H1 (cell line): ENCODE measurements at regions not wholly inside any gene's neighbourhood (a gene's known extent, or its start where the extent isn't known, plus 50 kb on each side); places are given as distances from the start of the nearest gene placed in this dataset.

ENCODE experiments used
- CTCF ChIA-PET: fragments of 300-600 bp; sonication (Branson Sonifier 250); formaldehyde crosslinking; loops from one replicate; lab custom pipeline; 2021; ENCODE audit not compliant: partially characterized antibody; lab: Charles Lee
- POLR2A ChIA-PET: fragments of 300-600 bp; sonication (Branson Sonifier 250); formaldehyde crosslinking; loops from one replicate; lab custom pipeline; 2021; ENCODE audit warnings: inconsistent platforms; ENCODE audit not compliant: partially characterized antibody; lab: Charles Lee
- DNase-seq, 2 experiments: peaks; one replicate each; pipeline versions ENCODE4 v3.0.0 to v3.0.0-alpha.2; 2010 to 2022; ENCODE audit warnings: low spot score in 2 of 2, low read depth in 1 of 2, mixed read lengths in 1 of 2
- FAIRE-seq: peaks from 2 replicates; lab custom pipeline; 2011; peaks lifted over from hg19 to GRCh38; lab: Jason Lieb, UNC
- H2AFZ ChIP-seq: 2 replicates; pipeline ENCODE4 v1.8.1; 2012; ENCODE audit warnings: low read length, inconsistent platforms
- H2AK5ac ChIP-seq: 2 replicates; pipeline ENCODE4 v1.6.1; 2013; ENCODE audit warnings: low read depth, low read length
- H2BK120ac ChIP-seq: replicated peaks from 2 replicates; pipeline ENCODE3; 2013; ENCODE audit warnings: low read depth, low read length, inconsistent platforms
- H2BK12ac ChIP-seq: 2 replicates; pipeline ENCODE4 v1.6.1; 2013; ENCODE audit warnings: low read depth, low read length
- H2BK15ac ChIP-seq: 2 replicates; pipeline ENCODE4 v1.6.1; 2013; ENCODE audit warnings: low read length
- H2BK20ac ChIP-seq: 2 replicates; pipeline ENCODE4 v1.6.1; 2013; ENCODE audit warnings: low read length
- H2BK5ac ChIP-seq: 2 replicates; pipeline ENCODE4 v1.6.1; 2013; ENCODE audit warnings: low read depth, low read length
- H3K14ac ChIP-seq: 2 replicates; pipeline ENCODE4 v1.6.1; 2013; ENCODE audit warnings: inconsistent platforms; ENCODE audit not compliant: insufficient read length
- H3K18ac ChIP-seq: 2 replicates; pipeline ENCODE4 v1.6.1; 2013; ENCODE audit warnings: low read length; ENCODE audit errors: extremely low read depth
- H3K23ac ChIP-seq: 2 replicates; pipeline ENCODE4 v1.6.1; 2013; ENCODE audit warnings: inconsistent platforms; ENCODE audit not compliant: insufficient read length
- H3K23me2 ChIP-seq: 2 replicates; pipeline ENCODE4 v1.6.1; 2013; ENCODE audit warnings: low read depth, low read length
- H3K27ac ChIP-seq: 2 replicates; pipeline ENCODE4 v1.6.1; 2011; ENCODE audit warnings: low read depth, low read length, inconsistent platforms
- H3K27me3 ChIP-seq, 4 experiments: replicated peaks in 1 of 4; 1 replicate in 1 of 4; 2 replicates in 3 of 4; pipeline versions ENCODE4 v1.6.1 to v1.8.1; 2011 to 2013; ENCODE audit warnings: low read length in 3 of 4, mild to moderate bottlenecking in 3 of 4, inconsistent platforms in 2 of 4, mixed read lengths in 2 of 4, moderate library complexity in 1 of 4; ENCODE audit not compliant: control insufficient read depth in 3 of 4, insufficient read depth in 3 of 4; ENCODE audit errors: extremely low read depth in 1 of 4
- H3K36me3 ChIP-seq, 4 experiments: 2 replicates each; pipeline versions ENCODE4 v1.6.1 to v1.8.1; 2011 to 2013; ENCODE audit warnings: mild to moderate bottlenecking in 4 of 4, low read length in 3 of 4, moderate library complexity in 2 of 4, control low read depth in 1 of 4, inconsistent platforms in 1 of 4; ENCODE audit not compliant: insufficient read depth in 4 of 4, control insufficient read depth in 2 of 4
- H3K4ac ChIP-seq: replicated peaks from 2 replicates; pipeline ENCODE3; 2013; ENCODE audit warnings: low read length, low read depth, mixed read lengths, inconsistent platforms; ENCODE audit not compliant: insufficient read length
- H3K4me1 ChIP-seq, 4 experiments: replicated peaks in 1 of 4; 1 replicate in 1 of 4; 2 replicates in 3 of 4; pipeline versions ENCODE4 v1.6.1 to v1.8.1; 2011 to 2013; ENCODE audit warnings: low read length in 3 of 4, inconsistent platforms in 2 of 4, mixed read lengths in 1 of 4; ENCODE audit not compliant: insufficient read depth in 4 of 4, control insufficient read depth in 3 of 4
- H3K4me2 ChIP-seq, 2 experiments: 2 replicates each; pipeline versions ENCODE4 v1.6.1 to v1.8.1; 2011 to 2013; ENCODE audit warnings: low read depth in 2 of 2, low read length in 2 of 2, control low read depth in 1 of 2, inconsistent platforms in 1 of 2, mild to moderate bottlenecking in 1 of 2; ENCODE audit not compliant: insufficient read depth in 1 of 2
- H3K4me3 ChIP-seq, 4 experiments: fragments of 200-600, 300-600 bp in 1 of 4; sonication (generic), shearing (Covaris generic), sonication (Bioruptor Twin) in 1 of 4; 2 replicates each; pipeline versions ENCODE4 v1.5.1 to v1.8.1; 2011 to 2016; ENCODE audit warnings: low read length in 4 of 4, low read depth in 3 of 4, control low read depth in 2 of 4, inconsistent platforms in 2 of 4, mild to moderate bottlenecking in 2 of 4, mixed read lengths in 1 of 4, moderate library complexity in 1 of 4; ENCODE audit not compliant: insufficient read depth in 2 of 4; ENCODE audit errors: extremely low read depth in 1 of 4
- H3K56ac ChIP-seq: replicated peaks from 2 replicates; pipeline ENCODE3; 2013; ENCODE audit warnings: low read depth, mild to moderate bottlenecking, mixed read lengths, low read length, inconsistent platforms; ENCODE audit not compliant: insufficient read length
- H3K79me1 ChIP-seq: 2 replicates; pipeline ENCODE4 v1.6.1; 2013; ENCODE audit warnings: low read depth, low read length, control low read depth
- H3K79me2 ChIP-seq, 2 experiments: 2 replicates each; pipeline versions ENCODE4 v1.6.1 to v1.8.1; 2012 to 2013; ENCODE audit warnings: low read length in 2 of 2, mild to moderate bottlenecking in 2 of 2, inconsistent platforms in 1 of 2; ENCODE audit not compliant: insufficient read depth in 2 of 2, control insufficient read depth in 1 of 2
- H3K9ac ChIP-seq, 4 experiments: replicated peaks in 1 of 4; 1 replicate in 1 of 4; 2 replicates in 3 of 4; pipeline versions ENCODE4 v1.6.1 to v1.8.1; 2011 to 2013; ENCODE audit warnings: low read depth in 3 of 4, low read length in 3 of 4, control low read depth in 2 of 4, mild to moderate bottlenecking in 2 of 4, moderate library complexity in 2 of 4, inconsistent platforms in 1 of 4; ENCODE audit errors: extremely low read depth in 1 of 4
- H3K9me3 ChIP-seq, 2 experiments: 2 replicates each; pipeline versions ENCODE4 v1.6.1 to v1.8.1; 2012 to 2013; ENCODE audit warnings: mild to moderate bottlenecking in 2 of 2, moderate library complexity in 2 of 2, control low read depth in 1 of 2, inconsistent platforms in 1 of 2, low read depth in 1 of 2, low read length in 1 of 2, mixed read lengths in 1 of 2; ENCODE audit not compliant: insufficient read depth in 2 of 2
- H4K20me1 ChIP-seq, 2 experiments: replicated peaks in 1 of 2; 2 replicates each; pipeline versions ENCODE3 to v1.8.1; 2011 to 2013; ENCODE audit warnings: inconsistent platforms in 2 of 2, low read length in 2 of 2, mild to moderate bottlenecking in 1 of 2; ENCODE audit not compliant: insufficient read depth in 2 of 2, control insufficient read depth in 1 of 2
- H4K5ac ChIP-seq: 2 replicates; pipeline ENCODE4 v1.6.1; 2013; ENCODE audit warnings: low read length, low read depth, mixed read lengths, inconsistent platforms; ENCODE audit not compliant: insufficient read length
- H4K8ac ChIP-seq: 2 replicates; pipeline ENCODE4 v1.8.0; 2013; ENCODE audit warnings: mild to moderate bottlenecking, moderate library complexity, low read length, inconsistent platforms; ENCODE audit not compliant: insufficient read depth; ENCODE audit errors: extremely low read depth
- H4K91ac ChIP-seq: replicated peaks from 2 replicates; pipeline ENCODE3; 2013; ENCODE audit warnings: low read length, mixed read lengths, inconsistent platforms; ENCODE audit not compliant: insufficient read length
- BACH1 ChIP-seq: IDR thresholded peaks from 2 replicates; pipeline ENCODE4 v1.6.1; 2012; ENCODE audit warnings: low read length, improper control_type of control experiment
- CBX5 ChIP-seq: fragments of 300-800, 300-1000 bp; sonication (generic); IDR thresholded peaks from 2 replicates; pipeline ENCODE4 v1.7.1; 2016; ENCODE audit warnings: antibody characterized with exemption, low read length, low read depth
- CHD2 ChIP-seq: IDR thresholded peaks from 2 replicates; pipeline ENCODE4 v1.6.1; 2012; ENCODE audit warnings: low read length, improper control_type of control experiment
- CREB1 ChIP-seq: IDR thresholded peaks from 2 replicates; pipeline ENCODE4 v1.6.1; 2012; ENCODE audit warnings: inconsistent platforms
- EGR1 ChIP-seq: IDR thresholded peaks from 2 replicates; pipeline ENCODE4 v1.6.1; 2011; ENCODE audit warnings: low read depth, low read length, borderline replicate concordance
- EZH2 ChIP-seq: fragments of 200-600 bp; sonication (generic); IDR thresholded peaks from 2 replicates; pipeline ENCODE4 v1.7.1; 2012; ENCODE audit warnings: low read depth, mild to moderate bottlenecking, moderate library complexity, low read length, inconsistent platforms; ENCODE audit not compliant: severe bottlenecking
- GABPA ChIP-seq: IDR thresholded peaks from 2 replicates; pipeline ENCODE4 v1.6.1; 2011; ENCODE audit warnings: mild to moderate bottlenecking, low read length, moderate library complexity, borderline replicate concordance; ENCODE audit not compliant: insufficient read depth
- GTF2F1 ChIP-seq: IDR thresholded peaks from 2 replicates; pipeline ENCODE4 v1.6.1; 2012; ENCODE audit warnings: low read depth, low read length, improper control_type of control experiment, borderline replicate concordance
- KDM4A ChIP-seq: IDR thresholded peaks from one replicate; pipeline ENCODE4 v1.7.1; 2012; ENCODE audit warnings: low read depth, mild to moderate bottlenecking, moderate library complexity, low read length, inconsistent platforms; ENCODE audit not compliant: severe bottlenecking
- NRF1 ChIP-seq: IDR thresholded peaks from 2 replicates; pipeline ENCODE4 v1.6.1; 2011; ENCODE audit warnings: mild to moderate bottlenecking, low read depth, low read length, improper control_type of control experiment
- RBBP5 ChIP-seq: IDR thresholded peaks from 2 replicates; pipeline ENCODE4 v1.7.1; 2012; ENCODE audit warnings: low read depth, mild to moderate bottlenecking, inconsistent platforms, low read length, moderate library complexity, borderline replicate concordance
- SIN3A ChIP-seq, 2 experiments: IDR thresholded peaks in 1 of 2; conservative IDR thresholded peaks in 1 of 2; 2 replicates each; pipeline ENCODE4 v1.6.1; 2011 to 2012; ENCODE audit warnings: low read length in 2 of 2, improper control_type of control experiment in 1 of 2, low read depth in 1 of 2, mild to moderate bottlenecking in 1 of 2
- SIX5 ChIP-seq: IDR thresholded peaks from 2 replicates; pipeline ENCODE4 v1.6.1; 2011; ENCODE audit warnings: mild to moderate bottlenecking, low read depth, low read length
- TAF1 ChIP-seq: IDR thresholded peaks from 2 replicates; pipeline ENCODE4 v1.6.1; 2011; ENCODE audit warnings: mild to moderate bottlenecking, low read depth, low read length
- TAF7 ChIP-seq: optimal IDR thresholded peaks from 2 replicates; pipeline ENCODE3; 2011; ENCODE audit warnings: low read depth, mild to moderate bottlenecking, inconsistent platforms, low read length, moderate library complexity, borderline replicate concordance
- TEAD4 ChIP-seq: IDR thresholded peaks from 2 replicates; pipeline ENCODE4 v1.6.1; 2012; ENCODE audit warnings: low read depth, low read length, inconsistent platforms, mixed read lengths
- WGBS, 2 experiments: shearing (Covaris generic) in 1 of 2; methylation state at CpG; one replicate each; pipeline versions ENCODE4 v1.1.6 to v1.1.7; 2013 to 2015; ENCODE audit warnings: low lambda C conversion rate in 2 of 2, mixed read lengths in 2 of 2, inconsistent platforms in 1 of 2, low coverage in 1 of 2, missing lambda C conversion rate in 1 of 2; ENCODE audit not compliant: insufficient replicate concordance in 2 of 2, insufficient coverage in 1 of 2, insufficient read length in 1 of 2; ENCODE audit errors: extremely low coverage in 1 of 2, missing lambda C conversion rate in 1 of 2; 5-methylcytosine and 5-hydroxymethylcytosine counted together

- Histone ChIP-seq H3K36me3 (no peaks in the 10 kb centered on the region), H3K14ac (no peak overlapping the region), H2AFZ (0 out of 2 replicates have a peak overlapping the region, but pooled peaks have one; percentile 56), H3K18ac (no peak overlapping the region), H3K4ac (no peak overlapping the region), H4K20me1 (no peaks in the 10 kb centered on the region), H3K27me3 (no peaks in the 10 kb centered on the region), H2BK5ac (no peak overlapping the region), H4K91ac (no peak overlapping the region), H3K27ac (no peak overlapping the region), H3K4me2 (no peak overlapping the region), H2AK5ac (no peak overlapping the region), H3K79me2 (no peaks in the 10 kb centered on the region), H4K8ac (no peak overlapping the region), H3K9me3 (no peaks in the 10 kb centered on the region), H2BK15ac (0 out of 2 replicates have a peak overlapping the region, but pooled peaks have one; percentile 31), H2BK12ac (no peak overlapping the region), H3K4me3 (no peak overlapping the region), H4K5ac (no peak overlapping the region), H3K23ac (no peak overlapping the region), H3K56ac (no peak overlapping the region), H3K4me1 (no peaks in the 10 kb centered on the region), H3K79me1 (no peaks in the 10 kb centered on the region), H2BK120ac (no peak overlapping the region), H3K9ac (no peak overlapping the region), H2BK20ac (no peak overlapping the region), H3K23me2 (no peaks in the 10 kb centered on the region)
- ChIA-PET CTCF (interaction anchor here (1.7 kb wide), 1 partner anchor 170 kb away, joined by 4 read pairs; no protein-coding TSS in a partner anchor), POLR2A (no interaction called here)
- WGBS, 2 experiments = 91% methylated on average over 6 of the region's 6 CpGs; no CpG with 5 or more reads in 1 of the 2 experiments
- no peak for FAIRE-seq
- no peak for DNase-seq
- TF ChIP-seq TAF7 (no peak), TEAD4 (no peak), KDM4A (no peak), BACH1 (no peak), GTF2F1 (no peak), SIX5 (no peak), CHD2 (no peak), TAF1 (no peak), EGR1 (no peak), RBBP5 (no peak), GABPA (no peak), SIN3A (conservative IDR thresholded peaks at IDR 0.05 in 1 of 2, IDR thresholded peaks at IDR 0.05 in 1 of 2; ENCODE audit: low read depth in 1 of 2, low read length in 2 of 2) (no peak), NRF1 (no peak), CBX5 (no peak), CREB1 (no peak), EZH2 (no peak)
These were observed 434.0 kb upstream of the NR5A2 start for GRCh38 chr1:199593475-199593874.
